Stimulated activated CD4-positive, alpha-beta T cell treated with anti-CD3 and anti-CD28 coated beads, TNF-alpha, amount 100 ng/mL, for 1 hour (primary cell): ENCODE measurements at regions not wholly inside any gene's neighbourhood (a gene's known extent, or its start where the extent isn't known, plus 50 kb on each side); places are given as distances from the start of the nearest gene placed in this dataset.

Source experiments
- DNase-seq, 3 donors: peaks; one replicate each; pipeline ENCODE4 v3.0.0-alpha.2; 2020; ENCODE audit warnings: low read depth in 3 of 3, low spot score in 1 of 3

DNA sequence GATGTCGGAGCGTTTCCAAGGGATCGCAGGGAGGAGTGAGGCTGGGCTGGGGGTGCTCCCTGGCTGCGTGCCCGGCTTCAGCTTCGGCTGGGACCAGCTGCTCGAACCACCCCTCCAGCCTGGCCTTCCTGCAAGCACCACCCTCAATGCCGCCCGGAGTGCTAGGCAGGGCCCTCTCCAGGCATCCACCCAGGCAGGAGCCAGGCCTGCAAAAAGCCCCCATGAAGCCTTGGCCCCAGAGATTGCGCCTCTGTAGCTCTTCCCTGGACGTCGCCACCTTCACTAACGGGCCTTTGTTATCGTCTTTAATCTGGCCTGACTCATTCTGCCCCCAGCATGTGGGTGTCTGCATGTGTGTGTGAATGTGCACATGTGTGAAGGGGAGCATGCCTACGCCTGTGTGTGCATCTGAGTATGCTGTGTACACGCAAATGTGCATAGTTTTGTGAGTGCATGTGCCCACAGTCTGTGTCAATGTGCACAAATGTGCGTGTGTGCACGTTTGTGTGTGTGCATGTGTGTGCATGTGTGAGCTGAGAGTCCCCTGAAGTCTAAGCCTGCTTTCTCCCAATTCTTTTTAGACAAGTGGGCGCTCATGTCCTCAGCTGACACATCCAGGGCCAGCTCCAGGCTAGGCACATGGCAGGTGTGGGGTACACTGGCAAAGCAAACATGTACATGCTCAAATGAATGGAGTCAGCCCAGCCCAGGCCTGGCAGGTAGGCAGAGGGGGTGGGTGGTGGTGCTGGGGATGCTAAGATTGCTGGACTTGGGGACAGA, 195.4 kb upstream of the C14orf180 start:
- no peak for DNase-seq

DNA sequence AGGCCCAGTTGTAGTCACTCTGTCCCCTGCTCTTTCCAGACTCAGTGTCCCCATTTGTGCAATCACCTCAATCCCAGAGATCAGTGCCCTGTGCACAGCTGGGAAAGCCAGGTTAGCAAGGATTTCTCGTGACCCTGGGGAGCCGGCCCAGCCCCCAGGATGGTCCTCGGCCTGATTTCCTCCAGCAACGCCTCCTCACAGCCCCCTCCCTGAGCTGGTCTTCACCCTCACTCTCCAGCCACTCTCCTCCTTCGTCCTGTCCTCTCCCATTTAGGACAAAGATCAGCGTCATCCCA, 194.8 kb upstream of the C14orf180 start:
- no peak for DNase-seq

DNA sequence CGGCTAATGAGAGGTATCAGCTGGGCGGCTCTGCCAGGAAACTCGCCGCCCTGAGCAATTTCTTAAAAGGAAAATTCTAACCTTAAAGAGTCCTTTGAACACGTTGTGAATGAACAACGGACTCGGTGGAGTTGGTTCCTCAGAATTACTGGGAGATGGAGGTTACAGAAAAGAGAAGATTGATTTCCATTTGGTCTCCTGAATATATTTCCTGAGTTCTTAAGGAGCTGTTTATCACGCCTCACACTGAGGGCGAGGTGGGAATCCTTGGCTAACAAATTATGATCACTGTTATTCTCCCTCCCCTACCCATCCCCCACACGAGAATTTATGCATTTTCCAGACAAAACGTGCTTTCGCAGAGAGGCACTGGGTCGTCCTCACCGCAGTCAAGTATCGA, 194.5 kb upstream of the C14orf180 start:
- no peak for DNase-seq

DNA sequence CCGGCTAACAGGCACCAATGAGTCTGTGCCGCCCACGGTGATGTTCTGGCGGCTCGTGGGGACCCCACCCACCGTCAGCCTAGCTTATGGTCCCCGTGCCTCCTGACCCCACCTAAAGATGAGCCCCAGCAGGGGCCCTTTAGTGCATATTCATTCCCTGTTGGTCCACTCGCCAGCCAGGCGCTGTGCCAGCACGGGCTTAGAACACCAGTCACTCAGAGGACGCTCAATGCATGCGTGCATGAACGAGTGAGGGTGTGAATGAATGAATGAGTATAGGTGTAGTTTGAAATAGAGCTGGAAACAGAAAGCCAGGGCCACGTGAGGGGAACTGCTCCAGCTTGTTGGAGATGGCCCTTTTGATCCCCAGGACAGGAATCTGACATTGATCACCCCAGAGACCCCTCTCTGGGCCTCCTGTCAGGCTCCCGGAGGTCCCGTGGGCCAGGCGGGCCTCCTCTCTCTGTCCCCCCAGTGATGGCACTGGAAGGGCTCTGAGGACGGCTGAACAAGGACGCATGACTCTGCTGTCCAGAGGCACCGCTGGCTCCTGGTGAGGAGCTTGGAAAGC, 193.9 kb upstream of the C14orf180 start:
- no peak for DNase-seq

DNA sequence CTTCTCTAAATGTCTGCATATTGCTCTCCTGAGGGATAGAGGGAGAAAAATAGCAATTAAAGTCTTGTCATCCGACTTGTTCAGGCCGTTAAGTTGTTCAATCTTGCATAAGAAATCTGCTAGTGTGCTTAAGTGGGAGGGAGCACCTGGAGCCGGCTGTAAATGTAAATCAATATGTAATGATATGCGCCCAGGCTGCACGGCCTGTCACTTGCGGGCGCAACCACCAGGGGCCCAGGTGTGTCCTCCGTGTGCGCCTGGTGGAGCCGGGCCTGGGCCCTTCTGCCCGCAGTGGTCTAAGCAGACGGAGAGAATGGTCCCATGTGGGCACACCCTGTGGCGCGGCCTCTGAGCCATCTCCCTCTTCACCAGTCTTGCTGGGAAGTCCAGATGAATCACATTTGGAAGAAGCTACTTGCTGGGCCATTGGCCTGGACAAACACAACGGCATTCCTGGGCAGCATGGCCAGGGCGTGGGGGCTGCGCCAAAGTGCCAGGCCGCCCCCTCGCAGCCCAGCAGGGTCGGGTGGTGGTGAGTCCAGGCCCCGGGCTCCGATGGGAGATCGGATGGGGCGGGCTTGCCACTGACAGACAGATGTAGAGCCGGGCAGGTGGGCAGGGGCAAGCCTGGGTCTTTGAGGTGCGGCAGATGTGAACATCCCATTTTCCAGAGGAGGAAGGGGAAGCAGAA, 193.3 kb upstream of the C14orf180 start:
- DNase-seq = no peak

DNA sequence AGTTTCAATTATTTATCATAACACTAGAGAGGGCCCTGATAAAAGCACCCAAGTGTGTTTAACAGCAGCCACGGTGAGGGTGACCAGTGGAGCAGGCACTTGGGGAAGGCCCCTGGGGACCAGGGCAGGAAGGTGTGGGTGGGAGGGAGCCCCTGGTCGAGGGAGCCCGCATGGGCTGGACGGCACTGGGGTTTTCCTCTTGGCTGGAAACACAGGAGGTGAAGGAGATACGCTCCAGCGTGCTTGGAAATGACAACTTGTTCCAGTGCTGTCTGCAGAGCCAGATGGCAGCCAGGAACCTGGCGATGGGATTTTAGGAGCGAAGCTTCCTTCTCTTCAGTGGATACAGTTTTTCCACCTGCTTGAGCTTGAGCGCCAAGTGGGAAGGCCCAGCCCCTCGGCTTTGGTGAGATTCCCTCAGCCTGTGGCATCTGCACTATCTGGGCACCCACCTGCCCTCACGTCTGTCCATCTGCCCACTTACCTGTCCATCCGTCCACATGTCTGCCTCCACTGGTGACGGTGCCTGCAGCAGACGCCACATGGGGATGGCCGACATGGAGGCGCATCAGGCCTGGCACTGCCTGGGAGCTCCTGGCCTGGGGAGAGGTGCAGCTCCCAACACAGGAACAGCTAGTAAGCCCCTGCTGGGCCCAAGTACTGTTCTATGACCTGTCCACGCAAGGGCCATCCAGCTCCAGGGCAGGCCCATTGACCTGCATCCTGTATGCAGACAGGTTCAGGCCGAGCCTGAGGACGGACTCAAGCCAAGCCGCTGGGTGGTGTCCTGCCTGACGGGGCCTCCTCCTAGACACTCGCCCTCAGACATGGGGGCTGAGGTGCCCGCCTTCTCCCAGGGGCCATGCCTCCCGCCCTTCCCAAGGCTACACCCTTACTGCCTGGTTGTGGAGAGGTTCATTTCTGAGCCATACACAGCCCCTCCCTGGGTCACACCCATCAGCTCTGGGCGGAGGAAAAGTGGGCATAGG, 192.2 kb upstream of the C14orf180 start:
- no peak for DNase-seq

DNA sequence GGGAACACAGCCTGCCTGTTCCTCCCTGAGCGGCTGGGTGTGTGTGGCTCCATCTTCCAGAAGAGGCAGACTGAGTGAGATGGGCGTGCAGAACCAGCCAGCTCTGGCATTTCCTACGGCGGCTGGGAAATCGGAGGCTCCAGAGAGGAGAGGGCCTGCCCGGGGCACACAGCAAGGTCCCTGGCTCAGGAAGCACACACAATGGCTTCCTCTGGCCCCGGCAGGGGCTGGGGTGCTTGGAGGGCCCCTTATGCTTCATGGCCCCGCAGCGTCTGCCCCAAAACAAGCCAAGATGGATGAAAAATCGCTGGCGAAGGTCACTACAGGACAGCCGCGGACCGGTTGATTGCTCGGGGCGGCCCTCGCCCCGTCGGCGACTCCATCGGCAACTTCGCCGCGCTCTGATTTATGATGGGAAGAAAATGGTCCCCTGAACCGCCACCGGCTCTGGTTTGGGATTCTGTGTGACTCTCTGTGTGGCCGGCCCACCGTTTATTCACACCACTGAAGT, 191.5 kb upstream of the C14orf180 start:
- DNase-seq = no peak

DNA sequence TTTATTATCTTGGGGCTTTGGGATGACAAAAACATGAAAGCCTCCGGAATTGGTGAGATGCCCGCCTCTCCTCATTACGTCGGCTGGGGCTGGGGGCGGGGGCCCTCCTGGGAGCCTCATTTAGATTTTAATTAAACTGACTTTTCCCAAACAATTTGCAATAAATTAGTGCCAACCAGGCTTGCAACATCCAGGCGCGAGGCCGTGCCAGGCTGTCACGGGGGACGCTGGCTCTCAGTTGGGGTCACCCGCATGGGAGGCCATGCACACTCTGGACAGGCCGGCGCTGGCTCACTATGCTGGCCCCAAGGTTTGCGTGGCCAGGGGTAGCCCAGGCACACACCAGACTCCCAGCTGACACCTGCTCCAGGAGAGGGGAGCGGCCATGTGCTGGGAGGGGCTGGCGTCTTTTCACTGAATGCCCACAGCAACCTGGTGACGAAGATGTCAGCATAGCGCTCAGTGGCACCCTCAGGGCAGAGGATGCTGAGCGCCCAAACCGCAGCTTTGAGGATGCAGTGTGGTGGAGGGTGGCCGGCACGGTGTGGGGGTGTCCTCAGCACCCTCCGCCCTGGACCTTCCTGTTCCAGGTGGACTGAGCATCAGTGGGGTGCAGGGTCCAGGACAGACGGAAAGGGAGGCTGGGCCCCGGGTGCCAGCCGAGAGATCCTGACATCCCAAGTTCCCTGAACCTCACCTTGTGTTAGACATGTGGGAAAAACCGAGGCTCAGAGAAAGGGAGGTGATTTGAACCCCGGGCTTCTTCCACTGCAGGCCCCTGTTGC, 190.8 kb upstream of the C14orf180 start:
- no peak for DNase-seq

DNA sequence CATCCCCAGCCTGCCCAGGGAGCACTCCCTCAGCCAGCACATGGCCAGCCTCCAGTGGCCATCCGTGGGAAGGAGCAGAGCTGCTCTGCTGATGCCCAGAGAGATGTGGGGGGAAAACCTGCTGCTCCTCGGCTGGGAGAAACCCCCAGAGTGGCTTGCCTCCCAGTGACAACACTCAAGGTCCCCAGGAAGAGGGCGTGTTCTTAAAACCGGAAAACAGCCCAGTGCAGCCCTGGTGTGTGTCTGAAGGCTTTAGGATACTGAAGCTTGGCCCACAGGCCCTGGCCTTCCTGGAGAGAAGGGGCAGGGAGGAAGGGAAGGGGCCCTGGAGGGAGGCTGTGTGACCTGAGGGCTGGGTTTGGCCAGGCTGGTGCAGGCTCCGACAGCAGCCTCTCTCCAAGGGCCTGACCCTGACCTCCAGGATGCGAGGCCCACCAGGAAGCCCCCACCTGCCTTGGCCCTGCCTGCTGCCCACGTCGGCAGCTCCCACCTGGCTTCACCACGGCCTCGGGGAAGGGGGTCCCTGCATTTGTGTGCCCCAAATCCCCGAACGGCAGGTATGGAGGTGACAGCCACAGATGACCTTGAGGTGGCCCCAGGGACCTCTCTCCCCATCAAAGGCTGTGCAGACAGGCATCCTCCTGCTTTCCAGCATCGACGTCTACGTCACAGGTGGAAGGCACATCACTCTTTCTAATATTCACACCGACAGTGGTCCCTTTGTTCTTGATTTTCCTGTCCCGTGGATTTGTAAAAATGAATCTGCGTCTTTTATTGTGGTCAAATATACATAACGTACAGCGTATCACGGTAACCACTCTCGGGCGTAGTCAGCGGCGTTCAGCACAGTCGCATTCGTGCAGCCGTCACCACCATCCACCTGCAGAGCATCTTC, 190.0 kb upstream of the C14orf180 start:
- no peak for DNase-seq

DNA sequence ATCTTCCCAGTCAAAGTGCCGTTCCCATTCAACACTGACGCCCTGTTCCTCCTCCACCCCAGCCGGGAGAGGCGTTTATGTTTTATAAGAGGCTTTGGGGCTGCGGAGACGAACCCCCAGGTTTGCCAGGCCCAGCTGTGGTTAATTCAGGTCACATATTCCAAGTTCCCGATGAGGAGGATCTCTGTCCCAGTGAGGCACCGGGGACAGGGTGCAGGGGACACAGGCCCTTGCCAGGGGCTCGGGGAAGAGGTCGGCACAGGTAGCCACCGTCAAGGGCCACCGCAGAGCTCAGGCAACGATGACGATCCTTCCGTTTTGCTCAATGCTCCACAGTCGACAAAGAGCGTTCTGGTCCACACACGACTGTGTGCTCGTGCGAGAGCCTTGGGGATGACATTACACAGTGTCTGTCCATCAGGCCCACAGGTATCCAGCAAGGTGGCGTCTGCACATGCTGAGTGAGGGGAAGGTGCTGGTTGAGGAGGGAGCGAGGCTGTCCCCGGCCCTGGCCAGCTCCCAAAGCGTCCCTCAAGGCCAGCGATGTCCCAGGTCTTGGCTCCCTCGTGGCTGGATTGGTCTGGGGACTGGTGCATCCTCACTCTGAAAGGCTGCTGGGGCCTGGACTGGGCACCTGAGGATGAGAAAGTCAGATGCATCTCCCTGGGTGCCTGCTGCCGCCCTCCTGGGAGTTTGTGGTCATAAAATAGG, 189.2 kb upstream of the C14orf180 start:
- no peak for DNase-seq

DNA sequence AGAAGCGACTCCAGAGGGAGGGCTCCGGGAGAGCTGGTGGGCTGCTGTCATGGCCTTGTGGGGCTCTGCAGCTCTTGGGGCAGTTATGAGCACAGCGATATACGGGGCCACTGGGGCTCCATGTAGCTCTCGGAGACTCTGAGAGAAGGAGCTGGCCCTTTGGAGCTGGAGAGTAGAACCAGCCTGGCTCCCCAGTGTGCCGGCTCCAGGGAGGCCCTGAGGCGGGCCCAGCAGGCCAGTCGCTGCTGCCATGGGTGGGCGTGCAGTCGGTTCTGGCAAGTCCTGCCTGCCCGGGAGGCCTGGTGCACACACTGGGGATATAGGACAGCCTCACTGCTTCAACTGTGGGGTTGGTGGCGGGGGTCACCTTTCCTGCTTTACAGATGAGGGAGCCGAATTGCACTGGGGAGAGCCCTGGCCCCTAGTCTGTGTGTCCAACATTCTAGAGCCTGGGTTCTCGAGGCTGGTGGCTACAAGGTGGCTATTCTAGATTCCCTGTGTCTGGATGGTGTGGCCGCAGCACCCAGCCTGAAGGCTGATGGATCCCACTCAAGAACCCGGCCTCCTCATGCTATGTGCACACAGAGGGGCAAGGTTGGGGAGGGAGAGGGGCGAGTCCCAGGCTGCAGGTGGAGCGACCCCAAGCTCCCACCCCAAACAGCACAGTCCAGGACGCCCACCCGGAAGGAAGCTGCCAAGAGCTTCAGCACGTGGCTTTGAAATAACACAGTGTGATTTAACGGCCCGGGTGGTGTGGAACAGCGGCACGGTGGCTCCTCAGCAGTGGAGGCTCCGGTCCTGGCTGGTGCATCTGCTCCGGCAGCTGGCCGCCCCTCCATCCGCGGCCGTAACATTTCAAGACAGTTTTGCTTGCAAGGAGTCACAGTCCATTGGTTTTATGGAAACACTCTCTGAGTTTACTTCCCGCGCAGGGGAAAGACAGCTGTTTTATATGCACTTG, 188.3 kb upstream of the C14orf180 start:
- no peak for DNase-seq

DNA sequence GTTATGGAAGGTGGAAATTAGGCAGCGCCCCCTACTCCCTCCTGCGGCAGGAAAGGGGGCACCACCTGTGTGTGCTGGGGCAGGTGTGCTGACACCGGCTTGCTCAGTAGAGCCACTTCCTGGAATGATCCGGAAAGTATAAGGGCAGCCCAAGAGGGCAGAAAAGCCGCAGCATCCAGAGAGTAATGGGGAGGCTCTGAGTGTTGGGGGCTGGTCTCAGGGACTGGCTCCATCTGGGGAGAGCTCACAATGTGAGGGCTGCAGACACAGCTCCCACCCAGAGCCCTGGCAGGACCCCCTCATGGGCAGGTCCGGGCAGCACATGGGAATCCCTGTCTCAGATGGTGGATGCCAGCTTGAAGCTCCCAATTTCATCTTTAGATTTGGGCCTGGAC, 187.6 kb upstream of the C14orf180 start:
- no peak for DNase-seq

DNA sequence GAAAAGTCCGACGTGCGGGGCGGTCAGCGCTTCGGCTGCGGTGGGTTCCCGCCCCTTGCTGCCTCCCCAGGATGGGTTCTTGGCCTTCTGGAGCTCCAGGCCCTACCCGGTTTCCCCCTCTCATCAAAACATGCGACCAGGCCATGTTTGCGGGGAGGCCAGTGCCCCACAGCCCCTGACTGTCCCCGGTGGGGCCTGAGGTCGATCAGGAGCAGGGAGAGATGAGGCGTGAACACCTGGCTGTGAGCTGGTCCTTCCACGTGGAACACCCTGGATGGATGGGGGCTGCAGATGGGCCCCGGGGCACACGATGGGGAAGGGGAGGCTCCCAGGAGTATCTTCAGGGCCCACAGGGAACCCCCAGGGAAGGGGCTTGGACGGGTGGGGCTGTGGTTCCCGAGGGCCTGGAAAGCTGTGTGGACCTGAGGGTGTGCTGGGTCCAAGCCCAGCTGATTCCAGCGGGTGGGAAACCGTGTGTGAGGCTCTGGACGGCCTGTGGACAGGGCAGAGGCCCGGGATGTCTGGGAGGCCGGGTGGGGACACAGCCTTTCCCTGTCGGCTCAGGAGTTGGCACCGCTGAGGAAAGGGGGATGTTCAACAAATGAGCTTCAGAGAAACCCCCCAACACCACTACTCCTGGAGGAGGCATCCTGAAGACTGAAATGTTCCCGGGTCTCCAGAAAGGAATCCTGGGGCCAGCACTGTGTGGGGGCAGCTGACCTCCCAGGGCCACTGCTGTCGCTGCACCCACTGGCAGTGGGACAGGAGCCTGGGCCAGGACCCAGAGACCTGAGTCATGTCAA, 187.0 kb upstream of the C14orf180 start:
- DNase-seq = no peak

DNA sequence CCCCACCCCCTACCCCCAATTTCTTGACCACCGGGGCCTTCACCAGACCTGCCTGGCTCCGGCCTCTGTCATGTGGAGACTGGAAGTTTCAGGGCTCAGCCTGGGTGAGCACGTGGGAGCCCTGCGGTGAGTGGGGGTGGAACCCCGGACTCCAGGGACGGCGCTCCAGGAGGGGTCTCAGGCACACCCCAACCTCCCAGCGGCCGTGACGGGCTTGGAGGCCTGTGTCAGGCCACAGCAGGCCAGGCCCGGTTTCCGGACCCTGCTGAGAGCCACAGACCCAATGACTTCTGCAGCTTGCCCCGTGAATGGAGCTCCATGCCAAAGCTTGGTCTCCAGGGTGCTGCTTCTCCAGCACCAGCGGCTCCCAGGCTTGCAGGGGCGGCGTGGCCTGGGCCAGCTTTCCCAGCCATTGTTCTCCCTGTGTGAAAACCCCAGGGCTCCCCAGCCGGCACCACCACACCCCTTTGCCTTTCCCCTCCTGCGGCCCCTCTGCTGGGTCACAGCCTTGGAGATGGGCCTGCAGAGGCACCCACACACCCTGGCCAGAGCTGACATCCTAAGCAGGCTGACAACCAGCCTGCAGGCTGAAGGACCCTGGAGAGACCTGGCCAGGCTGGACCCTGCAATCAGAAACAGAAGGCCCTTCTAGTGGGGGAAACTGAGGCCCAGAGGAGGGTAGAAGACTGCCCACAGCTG, 186.2 kb upstream of the C14orf180 start:
- DNase-seq = no peak

DNA sequence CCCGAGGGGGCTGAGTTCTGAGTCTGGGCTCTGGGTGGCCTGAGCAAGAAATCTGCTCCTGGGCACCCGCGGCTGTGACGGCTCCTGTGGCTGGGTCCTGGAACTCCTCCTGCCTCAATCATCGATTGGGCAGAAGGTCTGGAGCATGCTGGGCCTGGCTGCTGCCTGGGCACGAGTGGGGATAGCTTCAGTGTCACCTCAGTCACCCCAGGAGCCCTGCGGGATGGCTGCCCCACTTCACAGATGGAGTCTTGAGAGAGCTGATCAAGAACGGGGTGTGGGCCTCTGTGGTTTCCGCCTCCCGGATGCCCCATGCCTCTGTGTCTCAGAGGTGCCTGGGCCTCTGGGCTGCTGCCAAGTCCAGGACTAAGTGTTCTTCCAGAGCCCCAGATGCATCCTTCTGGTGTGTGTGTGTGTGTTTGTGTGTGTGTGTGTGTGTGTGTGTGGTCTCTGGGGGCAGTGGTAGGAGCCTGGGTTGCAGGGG, 185.6 kb upstream of the C14orf180 start:
- DNase-seq = peak in 2 of 3 donors; percentile 41 to 60

DNA sequence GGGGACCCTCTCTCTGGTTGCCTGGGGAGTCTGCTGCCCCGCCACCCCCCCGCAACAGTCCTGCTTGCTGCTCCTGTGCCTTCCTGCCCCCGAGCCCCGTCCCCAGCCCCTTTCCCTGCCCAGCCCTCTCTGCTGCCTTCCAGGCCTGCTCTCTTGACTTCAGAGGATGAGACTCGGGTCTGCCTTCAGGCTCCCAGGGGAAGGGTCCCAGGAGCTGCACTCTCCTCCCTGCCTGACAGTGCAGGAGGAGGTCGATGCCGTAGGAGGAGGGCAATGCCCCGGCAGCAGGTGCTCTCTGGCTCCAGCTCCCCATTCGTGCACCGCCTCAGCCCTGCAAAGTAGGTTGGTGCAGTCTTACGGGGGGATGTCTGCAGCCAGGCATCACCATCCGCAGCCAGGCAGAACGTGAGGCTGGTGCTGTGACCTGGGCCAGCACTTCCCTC, 185.1 kb upstream of the C14orf180 start:
- DNase-seq = no peak
